GM21367 (cell line): ENCODE measurements at regions not wholly inside any gene's neighbourhood (a gene's known extent, or its start where the extent isn't known, plus 50 kb on each side); places are given as distances from the start of the nearest gene placed in this dataset.
"Not testable (repeated sequence)": the region's sequence is repeated elsewhere in the genome, so short reads cannot be mapped to it uniquely, and the experiment has no call there.

Experiments used
- ATAC-seq: cut with Tn5 transposase; IDR thresholded peaks from one replicate; pipeline ENCODE4 v1.9.1; 2021; ENCODE audit not compliant: unreplicated experiment

- ATAC-seq: no peak
These were observed 154.1 kb downstream of the SH3BP4 start for GRCh38 chr2:235105821-235106359.

GRCh38 chr2:235106874-235107639 is 155.2 kb downstream of the SH3BP4 start:
- no peak for ATAC-seq

- no peak for ATAC-seq
These were observed 155.8 kb downstream of the SH3BP4 start for GRCh38 chr2:235107640-235107951.

GRCh38 chr2:235109561-235109960 is 157.7 kb downstream of the SH3BP4 start:
- not testable (repeated sequence) for ATAC-seq

- ATAC-seq: no peak
These were observed 160.5 kb downstream of the SH3BP4 start for GRCh38 chr2:235112365-235112764.

- no peak for ATAC-seq
These were observed 162.0 kb downstream of the SH3BP4 start for GRCh38 chr2:235113854-235114253.

GRCh38 chr2:235114286-235114685 is 162.5 kb downstream of the SH3BP4 start:
- no peak for ATAC-seq

- ATAC-seq: no peak
These were observed 163.7 kb downstream of the SH3BP4 start for GRCh38 chr2:235115521-235115920.

- ATAC-seq: no peak
These were observed 165.2 kb downstream of the SH3BP4 start for GRCh38 chr2:235116885-235117492.

- ATAC-seq: no peak
These were observed 175.0 kb downstream of the SH3BP4 start for GRCh38 chr2:235126768-235127167.

- no peak for ATAC-seq
These were observed 176.1 kb downstream of the SH3BP4 start for GRCh38 chr2:235127931-235128330.

GRCh38 chr2:235129850-235130249 is 178.0 kb downstream of the SH3BP4 start:
- ATAC-seq: no peak

- ATAC-seq: no peak
These were observed 179.8 kb downstream of the SH3BP4 start for GRCh38 chr2:235131334-235132305.

- ATAC-seq: no peak
These were observed 180.8 kb downstream of the SH3BP4 start for GRCh38 chr2:235132651-235133050.

GRCh38 chr2:235133837-235134236 is 182.0 kb downstream of the SH3BP4 start:
- ATAC-seq: no peak

- no peak for ATAC-seq
These were observed 182.6 kb downstream of the SH3BP4 start for GRCh38 chr2:235134420-235134819.

GRCh38 chr2:235135195-235135965 is 183.6 kb downstream of the SH3BP4 start:
- no peak for ATAC-seq

- ATAC-seq: no peak
These were observed 184.3 kb downstream of the SH3BP4 start for GRCh38 chr2:235135990-235136561.

- no peak for ATAC-seq
These were observed 186.5 kb downstream of the SH3BP4 start for GRCh38 chr2:235138339-235138738.
